ENCODE measurements at regions not wholly inside any gene's neighbourhood (a gene's known extent, or its start where the extent isn't known, plus 50 kb on each side); places are given as distances from the start of the nearest gene placed in this dataset.

GRCh38 chr10:28777911-28778310, 100.6 kb downstream of the BAMBI start:
- no peak for TF ChIP-seq CTCF (IDR thresholded peaks at IDR 0.05)
- TF ChIP-seq POLR2A (IDR thresholded peaks at IDR 0.05) = no peak

Measured in lower leg skin (tissue), 3 donors.